ENCODE measurements at regions not wholly inside any gene's neighbourhood (a gene's known extent, or its start where the extent isn't known, plus 50 kb on each side); places are given as distances from the start of the nearest gene placed in this dataset.

DNA sequence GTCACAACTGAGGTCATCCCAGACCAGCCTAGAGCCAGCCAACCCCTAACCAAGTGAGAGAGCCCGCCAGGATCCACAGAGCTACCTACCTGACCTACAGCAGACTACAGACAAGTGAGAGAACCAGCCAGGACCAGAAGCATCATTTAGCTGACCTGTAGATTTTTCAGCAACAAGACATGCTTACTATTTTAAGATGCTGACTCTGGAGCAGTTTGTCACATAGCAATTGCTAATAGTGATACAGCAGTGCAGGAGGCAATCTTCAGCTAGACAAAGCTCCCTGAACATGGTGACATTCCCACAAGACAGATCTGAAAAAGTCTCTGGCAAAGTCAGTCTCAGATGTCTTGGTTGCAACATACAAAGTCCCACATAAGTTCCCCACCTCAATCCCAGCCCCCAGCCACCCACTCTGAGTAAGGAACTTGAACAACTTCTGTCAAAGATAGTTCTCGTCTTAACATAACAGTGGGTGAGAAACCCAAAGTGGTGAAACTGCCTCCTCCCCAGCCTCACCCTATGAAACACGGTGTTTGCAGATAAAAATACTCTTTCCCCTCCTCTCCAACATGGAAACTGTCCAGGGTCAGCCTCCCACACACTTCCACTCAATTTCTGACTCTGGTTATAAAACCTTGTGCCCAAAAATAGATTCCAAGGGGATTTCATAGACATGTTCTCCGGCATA, 120.3 kb upstream of the SLC6A11 start:
- no peak for TF ChIP-seq CTCF (conservative IDR thresholded peaks at IDR 0.05; ENCODE audit: low read length)
- TF ChIP-seq EZH2phosphoT487 (IDR thresholded peaks at IDR 0.05; ENCODE audit: borderline replicate concordance, low read depth, low read length) = no peak

All from OCI-LY7 (cell line).